WI38 (cell line): ENCODE measurements at regions not wholly inside any gene's neighbourhood (a gene's known extent, or its start where the extent isn't known, plus 50 kb on each side); places are given as distances from the start of the nearest gene placed in this dataset.

Source experiments
- H3K4me3 ChIP-seq: 2 replicates; pipeline ENCODE4 v1.5.1; 2011; ENCODE audit warnings: low read depth, mild to moderate bottlenecking, control low read depth, low read length
- CTCF ChIP-seq: IDR thresholded peaks from 2 replicates; pipeline ENCODE4 v1.5.1; 2012; ENCODE audit warnings: low read depth, mild to moderate bottlenecking, control low read depth, low read length

GRCh38 chr10:36109399-36110023, 467.4 kb upstream of the FZD8 start:
- no peak overlapping the region for H3K4me3 ChIP-seq
- TF ChIP-seq CTCF: no peak

GRCh38 chr10:36097696-36098095, 455.6 kb upstream of the FZD8 start:
- TF ChIP-seq CTCF: no peak
- H3K4me3 ChIP-seq: no peak overlapping the region

- no peak for TF ChIP-seq CTCF
- H3K4me3 ChIP-seq: no peak overlapping the region
Observed at GRCh38 chr10:36096576-36096975, 454.5 kb upstream of the FZD8 start.

GRCh38 chr10:36094096-36094495, 452.0 kb upstream of the FZD8 start:
- no peak for TF ChIP-seq CTCF
- no peak overlapping the region for H3K4me3 ChIP-seq

- no peak for TF ChIP-seq CTCF
Observed at GRCh38 chr10:36092116-36092515, 450.0 kb upstream of the FZD8 start.

GRCh38 chr10:36091007-36091406, 448.9 kb upstream of the FZD8 start:
- no peak overlapping the region for H3K4me3 ChIP-seq
- TF ChIP-seq CTCF: no peak

More at GRCh38 chr10:36092116-36092515, 450.0 kb upstream of the FZD8 start:
- no peak overlapping the region for H3K4me3 ChIP-seq

- no peak overlapping the region for H3K4me3 ChIP-seq
- TF ChIP-seq CTCF: no peak
Observed at GRCh38 chr10:36089790-36090440, 447.8 kb upstream of the FZD8 start.
